ENCODE measurements at regions not wholly inside any gene's neighbourhood (a gene's known extent, or its start where the extent isn't known, plus 50 kb on each side); places are given as distances from the start of the nearest gene placed in this dataset.

DNA sequence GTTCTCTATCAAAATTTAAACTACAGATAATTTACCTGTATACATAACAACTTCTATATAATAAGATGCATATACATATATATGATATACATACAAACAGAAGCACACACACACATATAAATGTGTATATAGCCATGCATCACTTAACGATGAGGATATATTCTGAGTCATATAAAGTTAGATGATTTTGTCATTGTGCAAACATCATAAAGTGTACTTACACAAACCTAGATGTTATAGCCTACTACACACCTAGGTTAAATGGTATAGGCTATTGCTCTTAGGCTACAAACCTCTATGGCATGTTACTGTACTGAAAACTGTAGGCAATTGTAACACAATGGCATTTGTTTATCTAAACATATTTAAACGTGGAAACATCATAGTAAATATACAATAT is 937.6 kb upstream of the KCND2 start:
- no peak for TF ChIP-seq CTCF (IDR thresholded peaks at IDR 0.05; ENCODE audit: low read depth, low read length, poor library complexity, severe bottlenecking)
- TF ChIP-seq EZH2phosphoT487 (IDR thresholded peaks at IDR 0.05; ENCODE audit: borderline replicate concordance, low read length), result no peak

Measured in DOHH2 (cell line).